HCT116 (cell line): ENCODE measurements at regions not wholly inside any gene's neighbourhood (a gene's known extent, or its start where the extent isn't known, plus 50 kb on each side); places are given as distances from the start of the nearest gene placed in this dataset.

Experiments
- ATAC-seq: fragments of 200-7000 bp; cut with Tn5 transposase; 2 replicates; pipeline ENCODE4 v1.9.1; 2020; ENCODE audit warnings: mild to moderate bottlenecking, moderate library complexity
- BruUV-seq: library from RNA; stranded (reverse); fragments of 400-500 nt; replicated peaks from 2 replicates; lab custom pipeline; 2021; lab: Mats Ljungman, UMichigan
- CTCF ChIA-PET: fragments of 300-600 bp; sonication (Branson Sonifier 250); formaldehyde crosslinking; loops from one replicate; lab custom pipeline; 2021; ENCODE audit warnings: antibody characterized with exemption; lab: Charles Lee
- POLR2A ChIA-PET: fragments of 300-600, 350-600 bp; sonication (Branson Sonifier 250); formaldehyde crosslinking; loops from one replicate; lab custom pipeline; 2021; ENCODE audit warnings: antibody characterized with exemption; lab: Charles Lee
- RAD21 ChIA-PET, 2 experiments: fragments of 300-600 bp; sonication (Branson Sonifier 250); formaldehyde crosslinking; loops; one replicate each; lab custom pipeline; 2023; ENCODE audit warnings: low total read pairs in 2 of 2; ENCODE audit not compliant: uncharacterized antibody in 2 of 2, unreplicated experiment in 2 of 2, low non-redundant PET in 1 of 2; lab: Charles Lee
- DNase-seq: peaks from one replicate; pipeline ENCODE4 v3.0.0-alpha.2; 2010; ENCODE audit warnings: low read depth, low spot score
- H2AFZ ChIP-seq: fragments of 200-600 bp; shearing (Covaris generic), sonication (generic); 2 replicates; pipeline ENCODE4 v1.6.1; 2017; ENCODE audit warnings: low read depth, mixed run types, mixed read lengths, antibody characterized with exemption, low read length; ENCODE audit not compliant: poor library complexity, severe bottlenecking
- H3K27ac ChIP-seq: 2 replicates; pipeline ENCODE4 v1.5.1; 2012; ENCODE audit warnings: low read depth, low read length
- H3K27me3 ChIP-seq: fragments of 200-600 bp; sonication (generic); 2 replicates; pipeline ENCODE4 v1.6.1; 2016; ENCODE audit warnings: mixed run types, low read length, mixed read lengths; ENCODE audit not compliant: insufficient read depth
- H3K36me3 ChIP-seq, 2 experiments: fragments of 200-500 bp in 1 of 2; fragments of 200-600 bp in 1 of 2; sonication (Bioruptor generic) in 1 of 2; sonication (generic) in 1 of 2; 2 replicates each; pipeline versions ENCODE4 v1.5.1 to v1.6.1; 2014 to 2016; ENCODE audit warnings: low read length in 2 of 2, inconsistent platforms in 1 of 2, mixed read lengths in 1 of 2, mixed run types in 1 of 2; ENCODE audit not compliant: insufficient read depth in 2 of 2, control insufficient read depth in 1 of 2
- H3K4me1 ChIP-seq, 2 experiments: fragments of 200-600 bp in 1 of 2; sonication (generic) in 1 of 2; 2 replicates each; pipeline versions ENCODE4 v1.5.1 to v1.6.1; 2012 to 2017; ENCODE audit warnings: low read length in 2 of 2, inconsistent platforms in 1 of 2, mild to moderate bottlenecking in 1 of 2, mixed read lengths in 1 of 2, mixed run types in 1 of 2, moderate library complexity in 1 of 2; ENCODE audit not compliant: insufficient read depth in 2 of 2, control insufficient read depth in 1 of 2
- H3K4me2 ChIP-seq: fragments of 200-600 bp; sonication (generic); 2 replicates; pipeline ENCODE4 v1.6.1; 2017; ENCODE audit warnings: mixed run types, low read length, mixed read lengths
- H3K4me3 ChIP-seq, 2 experiments: fragments of 200-600 bp in 1 of 2; sonication (generic) in 1 of 2; replicated peaks in 1 of 2; 2 replicates each; pipeline ENCODE4 v1.5.1; 2011 to 2016; ENCODE audit warnings: low read length in 2 of 2, control low read depth in 1 of 2, low read depth in 1 of 2, mild to moderate bottlenecking in 1 of 2, mixed read lengths in 1 of 2, mixed run types in 1 of 2
- H3K79me2 ChIP-seq: fragments of 200-600 bp; sonication (generic); 2 replicates; pipeline ENCODE4 v1.6.1; 2017; ENCODE audit warnings: mild to moderate bottlenecking, mixed run types, low read length, moderate library complexity, mixed read lengths; ENCODE audit not compliant: insufficient read depth
- H3K9ac ChIP-seq: fragments of 200-600 bp; sonication (generic); 2 replicates; pipeline ENCODE4 v1.6.1; 2016; ENCODE audit warnings: low read length, mixed read lengths
- H3K9me2 ChIP-seq: fragments of 200-600 bp; sonication (generic), shearing (Covaris generic); 2 replicates; pipeline ENCODE4 v1.6.1; 2017; ENCODE audit warnings: mixed run types, mild to moderate bottlenecking, moderate library complexity; ENCODE audit not compliant: insufficient read depth
- H3K9me3 ChIP-seq, 2 experiments: fragments of 200-500 bp in 1 of 2; fragments of 200-600 bp in 1 of 2; sonication (Bioruptor generic) in 1 of 2; sonication (generic) in 1 of 2; 2 replicates each; pipeline ENCODE4 v1.6.1; 2014 to 2017; ENCODE audit warnings: low read length in 2 of 2, mixed read lengths in 2 of 2, inconsistent platforms in 1 of 2, low read depth in 1 of 2, mild to moderate bottlenecking in 1 of 2, mixed run types in 1 of 2, moderate library complexity in 1 of 2; ENCODE audit not compliant: control insufficient read depth in 1 of 2, insufficient read depth in 1 of 2
- H4K20me1 ChIP-seq: fragments of 200-600 bp; sonication (generic), shearing (Covaris generic); 2 replicates; pipeline ENCODE4 v1.6.1; 2017; ENCODE audit warnings: mixed run types, mild to moderate bottlenecking, moderate library complexity; ENCODE audit not compliant: insufficient read depth
- ATF3 ChIP-seq: IDR thresholded peaks from 2 replicates; pipeline ENCODE4 v1.6.1; 2012
- CTCF ChIP-seq, 3 experiments: fragments of 200-600 bp in 1 of 3; sonication (generic) in 1 of 3; IDR thresholded peaks in 2 of 3; conservative IDR thresholded peaks in 1 of 3; 2 replicates each; pipeline ENCODE4 v1.5.1; 2012 to 2017; ENCODE audit warnings: low read depth in 2 of 3, low read length in 2 of 3, antibody characterized with exemption in 1 of 3, borderline replicate concordance in 1 of 3, control low read depth in 1 of 3, mild to moderate bottlenecking in 1 of 3, mixed read lengths in 1 of 3, mixed run types in 1 of 3, moderate library complexity in 1 of 3; ENCODE audit not compliant: insufficient read depth in 1 of 3
- EGR1 ChIP-seq: IDR thresholded peaks from 2 replicates; pipeline ENCODE4 v1.6.1; 2012; ENCODE audit warnings: low read depth
- ELF1 ChIP-seq: IDR thresholded peaks from 2 replicates; pipeline ENCODE4 v1.6.1; 2012; ENCODE audit warnings: low read depth, borderline replicate concordance
- EZH2 ChIP-seq: fragments of 200-600 bp; sonication (generic); IDR thresholded peaks from 2 replicates; pipeline ENCODE4 v1.6.1; 2017; ENCODE audit warnings: antibody characterized with exemption, mixed run types
- EZH2phosphoT487 ChIP-seq: fragments of 200-600 bp; IDR thresholded peaks from 2 replicates; pipeline ENCODE4 v1.6.1; 2018; ENCODE audit warnings: antibody characterized with exemption, borderline replicate concordance
- FOSL1 ChIP-seq: IDR thresholded peaks from 2 replicates; pipeline ENCODE4 v1.6.1; 2012; ENCODE audit warnings: low read depth
- JUND ChIP-seq: IDR thresholded peaks from 2 replicates; pipeline ENCODE4 v1.6.1; 2012
- RAD21 ChIP-seq: IDR thresholded peaks from 2 replicates; pipeline ENCODE4 v1.6.1; 2012; ENCODE audit warnings: low read depth, mild to moderate bottlenecking
- SIN3A ChIP-seq: IDR thresholded peaks from 2 replicates; pipeline ENCODE4 v1.6.1; 2012; ENCODE audit warnings: low read depth
- SP1 ChIP-seq: IDR thresholded peaks from 2 replicates; pipeline ENCODE4 v1.6.1; 2012; ENCODE audit warnings: low read depth
- TCF7L2 ChIP-seq: IDR thresholded peaks from 2 replicates; pipeline ENCODE4 v1.7.0; 2011; ENCODE audit warnings: borderline replicate concordance, inconsistent platforms; ENCODE audit not compliant: insufficient read depth, insufficient read length; ENCODE audit errors: extremely low read depth
- ZBTB33 ChIP-seq: IDR thresholded peaks from 2 replicates; pipeline ENCODE4 v1.6.1; 2011; ENCODE audit warnings: mild to moderate bottlenecking, low read length, moderate library complexity; ENCODE audit not compliant: insufficient replicate concordance; ENCODE audit errors: extremely low read depth
- ZFX ChIP-seq: fragments of 450-650 bp; IDR thresholded peaks from 2 replicates; pipeline ENCODE4 v1.6.1; 2017
- intact Hi-C: fragments of 100-400 bp; cut with micrococcal nuclease; formaldehyde crosslinking; loops from 2 replicates; pipeline ENCODE4 v1.10.0; 2022

GRCh38 chr11:10387206-10388083 is 67.6 kb upstream of the AMPD3 start:
- no peaks in the 10 kb centered on the region for H3K9me2 ChIP-seq
- POLR2A ChIA-PET, result no interaction called here
- H3K4me2 ChIP-seq, result no peak overlapping the region
- CTCF ChIA-PET, result interaction anchor here (2.3 kb wide), 1 partner anchor 21 kb away, joined by 9 read pairs; no protein-coding TSS in a partner anchor
- intact Hi-C loops, result no loop called here
- H3K79me2 ChIP-seq, result no peaks in the 10 kb centered on the region
- no peak overlapping the region for H3K27ac ChIP-seq
- ATAC-seq, result no peak
- DNase-seq, result no peak
- no peaks in the 10 kb centered on the region for H3K27me3 ChIP-seq
- no peaks in the 10 kb centered on the region for H3K36me3 ChIP-seq
- H4K20me1 ChIP-seq, result no peaks in the 10 kb centered on the region
- RAD21 ChIA-PET, result no interaction called here
- no peak overlapping the region for H2AFZ ChIP-seq
- no peak for TF ChIP-seq EZH2
- no peak for TF ChIP-seq ZFX
- no peak for TF ChIP-seq RAD21
- TF ChIP-seq EGR1, result no peak
- no peak for TF ChIP-seq FOSL1
- no peak for TF ChIP-seq ELF1
- no peak for TF ChIP-seq EZH2phosphoT487
- no peak for TF ChIP-seq TCF7L2
- H3K4me3 ChIP-seq, result no peak overlapping the region
- H3K9ac ChIP-seq, result no peak overlapping the region
- BruUV-seq, result no TSS peak
- no peaks in the 10 kb centered on the region for H3K9me3 ChIP-seq
- peaks cover 3 to 18% of the 10 kb centered on the region in 2 experiments; a peak in 1 of 4 replicates for H3K4me1 ChIP-seq

DNA sequence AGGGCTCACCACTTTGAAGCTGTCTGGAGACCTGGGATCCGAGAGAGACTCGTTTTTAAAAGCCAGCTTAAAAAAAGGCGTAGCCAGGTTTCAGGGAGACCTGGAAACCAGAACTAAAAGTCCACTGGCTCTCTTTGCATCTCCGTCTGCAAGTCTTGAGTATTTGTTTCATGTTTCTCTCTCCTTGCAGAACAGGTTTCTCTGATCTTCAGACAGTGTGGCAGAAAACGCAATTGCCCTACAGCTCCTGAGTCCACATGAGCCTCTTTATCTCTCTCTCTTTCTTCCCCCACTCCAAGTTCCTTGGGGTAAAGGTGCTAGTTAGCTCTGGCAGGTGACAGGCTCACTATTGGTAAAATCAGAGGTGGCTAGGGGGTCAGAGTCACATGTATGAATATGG is 67.0 kb upstream of the AMPD3 start:
- Histone ChIP-seq H3K9me2 (no peaks in the 10 kb centered on the region), H3K4me2 (no peak overlapping the region), H3K79me2 (no peaks in the 10 kb centered on the region), H3K4me1 (peaks cover 3 to 13% of the 10 kb centered on the region in 2 experiments; a peak in 1 of 4 replicates), H3K9me3 (no peaks in the 10 kb centered on the region), H2AFZ (no peak overlapping the region), H3K9ac (no peak overlapping the region), H4K20me1 (no peaks in the 10 kb centered on the region), H3K4me3 (no peak overlapping the region), H3K36me3 (no peaks in the 10 kb centered on the region), H3K27ac (no peak overlapping the region), H3K27me3 (no peaks in the 10 kb centered on the region)
- TF ChIP-seq ELF1, result no peak
- TF ChIP-seq JUND, result no peak
- no peak for TF ChIP-seq CTCF (IDR thresholded peaks at IDR 0.05 in 2 of 3, conservative IDR thresholded peaks at IDR 0.05 in 1 of 3; ENCODE audit: borderline replicate concordance in 1 of 3, insufficient read depth in 1 of 3, low read depth in 2 of 3, low read length in 2 of 3)
- no peak for TF ChIP-seq ZBTB33
- TF ChIP-seq ATF3, result no peak
- TF ChIP-seq SP1, result no peak
- TF ChIP-seq EZH2, result no peak
- TF ChIP-seq SIN3A, result no peak
- no peak for TF ChIP-seq RAD21
- no peak for ATAC-seq
- ChIA-PET RAD21 (no interaction called here), POLR2A (no interaction called here), CTCF (interaction anchor here (0.6 to 2.3 kb wide), 2 partner anchors 21 to 22 kb away, joined by 3 to 9 read pairs; no protein-coding TSS in a partner anchor)
- intact Hi-C loops, result no loop called here
- no TSS peak for BruUV-seq
- DNase-seq, result no peak
